Activated CD4-positive, alpha-beta T cell treated with anti-CD3 and anti-CD28 coated beads for 48 hours (primary cell): ENCODE measurements at regions not wholly inside any gene's neighbourhood (a gene's known extent, or its start where the extent isn't known, plus 50 kb on each side); places are given as distances from the start of the nearest gene placed in this dataset.

ENCODE experiments used
- DNase-seq: peaks from one replicate; pipeline ENCODE4 v3.0.0-alpha.2; 2020

- DNase-seq, result no peak
These were observed 867.7 kb upstream of the AGA start for GRCh38 chr4:178309890-178310289.

GRCh38 chr4:178311997-178312396 is 869.8 kb upstream of the AGA start:
- no peak for DNase-seq

DNA sequence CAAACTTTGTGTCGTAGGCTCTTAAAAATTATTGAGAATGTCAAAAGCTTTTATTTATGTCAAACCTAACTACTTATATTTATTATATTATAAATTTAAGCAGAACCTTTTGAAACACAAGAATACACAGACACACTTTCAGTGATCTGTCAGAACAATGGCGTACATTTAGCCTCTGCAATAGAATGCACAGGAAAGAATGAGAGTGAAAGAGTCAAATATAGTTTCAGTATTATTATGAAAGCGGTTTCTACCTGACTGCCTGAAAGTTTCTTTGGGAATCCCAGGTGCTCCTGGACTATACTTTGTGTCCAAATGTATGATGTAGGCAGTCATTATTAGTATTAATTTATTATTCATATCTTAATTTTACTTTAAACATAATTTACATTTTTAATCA is 872.0 kb upstream of the AGA start:
- DNase-seq, result no peak

GRCh38 chr4:178316211-178316610 is 874.0 kb upstream of the AGA start:
- no peak for DNase-seq

GRCh38 chr4:178320003-178320402 is 877.8 kb upstream of the AGA start:
- no peak for DNase-seq

DNA sequence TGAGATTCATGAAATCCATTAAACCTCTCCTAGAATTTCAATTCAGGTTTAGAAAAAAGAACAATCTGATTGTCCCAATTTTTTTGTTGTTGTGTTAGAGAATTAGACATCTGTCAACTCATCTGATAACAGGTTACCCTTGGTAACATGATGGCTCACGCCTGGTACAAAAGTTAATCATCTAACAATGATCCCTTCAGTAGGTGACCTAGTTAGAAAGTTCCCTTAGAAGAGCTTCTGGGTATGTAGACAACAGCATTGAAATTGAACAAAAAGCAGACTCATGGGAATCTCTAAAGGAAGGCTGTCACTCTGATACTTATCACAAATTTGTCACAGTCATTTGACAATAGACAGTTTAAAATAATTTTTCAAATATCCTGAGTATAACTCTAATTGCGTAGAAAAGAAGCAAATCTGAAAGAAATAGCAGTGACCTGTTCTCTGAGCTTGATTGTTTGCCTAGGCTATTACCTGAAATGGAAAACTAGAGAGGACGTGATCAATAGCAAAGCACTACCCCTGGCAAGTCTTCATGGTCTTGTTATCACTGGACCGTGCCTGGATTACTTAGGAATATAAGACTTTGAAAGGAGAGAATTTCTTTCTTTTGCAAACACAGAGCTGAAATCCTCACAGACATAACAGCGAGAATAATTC is 880.4 kb upstream of the AGA start:
- no peak for DNase-seq

- DNase-seq, result no peak
These were observed 887.1 kb upstream of the AGA start for GRCh38 chr4:178329226-178329872.

- no peak for DNase-seq
These were observed 891.1 kb upstream of the AGA start for GRCh38 chr4:178333355-178333754.

GRCh38 chr4:178339769-178340168 is 897.5 kb upstream of the AGA start:
- DNase-seq, result no peak

DNA sequence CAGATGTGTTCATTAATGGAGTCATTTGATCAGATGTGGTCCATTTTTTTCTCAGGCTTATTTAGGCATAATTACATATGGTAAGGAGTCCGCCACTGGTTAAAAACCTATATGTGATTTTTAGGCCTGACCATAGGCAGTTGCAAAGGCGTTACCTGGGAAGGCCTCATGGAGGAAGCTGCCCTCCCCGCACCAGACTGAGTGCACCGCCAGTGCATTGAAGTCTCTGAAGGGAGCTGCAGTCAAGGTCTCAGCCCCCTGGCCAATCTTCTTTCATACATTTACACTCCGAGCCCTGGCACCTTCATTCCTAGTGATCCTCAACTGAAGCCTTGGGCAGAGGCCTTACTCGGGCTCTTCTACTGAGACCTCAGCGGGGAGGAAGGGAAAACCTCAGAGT is 898.2 kb upstream of the AGA start:
- DNase-seq, result no peak

DNA sequence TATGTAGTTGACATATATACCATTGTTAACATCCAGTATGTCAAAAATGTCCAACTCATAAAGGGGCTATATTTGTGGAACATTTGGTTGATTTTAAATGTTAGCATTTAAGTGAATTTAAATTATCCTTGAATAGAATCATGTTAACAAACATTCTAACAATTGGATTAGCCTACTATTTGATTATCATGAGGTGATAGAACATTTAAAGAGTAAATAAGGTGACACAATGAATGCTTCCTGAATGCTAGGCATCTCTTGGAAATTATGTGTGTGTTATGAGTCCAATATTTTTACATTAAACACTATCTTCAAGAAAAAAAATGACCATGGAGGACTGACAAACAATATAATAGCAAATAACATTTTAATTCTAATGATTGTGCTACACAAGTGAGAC is 901.9 kb upstream of the AGA start:
- DNase-seq, result no peak

DNA sequence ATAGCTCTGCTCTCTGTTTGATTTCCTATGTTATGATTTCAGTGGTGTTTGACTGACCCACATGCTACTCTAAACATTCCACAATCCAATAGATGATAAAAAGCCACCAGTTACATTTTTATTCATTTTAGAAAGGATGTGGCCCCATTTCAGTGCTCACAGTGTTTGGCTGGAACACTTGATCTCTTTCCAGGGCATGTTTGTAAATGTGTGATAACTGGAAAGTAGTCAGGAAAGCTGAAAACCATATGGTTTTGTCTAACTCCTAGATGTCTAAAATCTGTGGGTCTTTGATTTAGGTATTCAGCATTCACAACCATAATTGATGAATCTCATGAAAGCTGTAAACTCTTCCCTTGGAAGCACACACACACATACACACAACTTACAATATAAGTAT is 904.9 kb upstream of the AGA start:
- DNase-seq, result no peak

DNA sequence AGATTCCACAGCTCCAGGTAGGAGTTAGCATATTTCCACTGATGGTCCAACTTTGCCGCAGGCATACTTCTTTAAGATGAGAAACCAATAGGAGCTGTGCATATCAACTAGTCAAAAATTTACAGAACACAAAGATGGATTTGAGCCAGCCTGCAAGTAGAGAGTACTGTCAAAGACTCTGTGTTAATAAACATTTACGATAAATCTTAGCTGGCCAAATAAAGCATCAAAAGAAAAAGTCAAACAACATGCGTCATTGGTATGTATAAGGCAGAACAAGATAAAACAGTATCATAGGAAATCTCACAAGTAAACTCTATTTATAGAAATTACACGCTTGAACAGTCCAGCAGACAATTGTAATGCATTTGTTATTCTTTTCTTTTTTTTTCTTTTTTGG is 907.4 kb upstream of the AGA start:
- no peak for DNase-seq

GRCh38 chr4:178351185-178351584 is 908.9 kb upstream of the AGA start:
- no peak for DNase-seq

GRCh38 chr4:178356725-178357124 is 914.5 kb upstream of the AGA start:
- DNase-seq, result no peak

DNA sequence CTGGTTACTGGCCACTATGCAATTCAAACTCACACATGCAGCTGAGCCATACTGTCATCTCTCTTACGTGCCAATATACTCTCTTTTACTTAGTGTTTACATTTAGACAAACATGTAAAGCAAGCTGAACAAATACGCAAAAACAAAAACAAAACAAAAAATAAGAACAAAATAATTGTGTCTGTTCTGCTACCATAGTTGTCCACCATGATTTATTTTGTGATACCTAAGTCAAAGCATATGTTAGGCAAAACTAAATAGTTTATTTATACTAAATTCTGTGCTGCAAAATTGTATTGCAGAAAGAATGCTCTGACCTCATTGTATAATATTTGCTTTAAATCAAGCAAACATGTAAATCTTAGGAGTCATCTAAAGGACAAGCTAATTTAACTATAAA is 943.2 kb upstream of the AGA start:
- no peak for DNase-seq

DNA sequence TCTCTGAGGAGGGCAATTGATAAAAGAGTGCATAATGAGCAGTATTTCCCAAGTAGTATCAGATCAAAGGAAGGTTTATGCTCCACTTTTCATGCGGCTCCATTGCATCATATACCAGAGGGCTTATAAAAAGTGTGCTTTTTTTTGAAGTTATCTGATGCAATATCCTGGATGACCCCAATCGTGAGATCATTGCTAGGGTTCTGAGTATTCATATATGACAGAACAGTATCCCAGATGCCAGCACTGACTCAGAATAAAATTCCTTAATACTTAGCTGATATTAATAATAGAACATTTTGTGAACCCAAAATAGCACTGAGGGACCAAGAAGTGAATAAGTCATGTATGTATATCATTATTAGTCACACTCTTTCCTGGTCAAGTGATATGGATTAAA is 945.5 kb upstream of the AGA start:
- no peak for DNase-seq

- no peak for DNase-seq
These were observed 953.6 kb upstream of the AGA start for GRCh38 chr4:178395798-178396197.

- no peak for DNase-seq
These were observed 970.2 kb upstream of the AGA start for GRCh38 chr4:178412455-178412854.

- no peak for DNase-seq
These were observed 971.8 kb upstream of the AGA start for GRCh38 chr4:178414042-178414441.

- no peak for DNase-seq
These were observed 972.7 kb upstream of the AGA start for GRCh38 chr4:178414881-178415446.

GRCh38 chr4:178415925-178416324 is 973.7 kb upstream of the AGA start:
- DNase-seq, result no peak

- DNase-seq, result no peak
These were observed 981.1 kb upstream of the AGA start for GRCh38 chr4:178423366-178423765.

DNA sequence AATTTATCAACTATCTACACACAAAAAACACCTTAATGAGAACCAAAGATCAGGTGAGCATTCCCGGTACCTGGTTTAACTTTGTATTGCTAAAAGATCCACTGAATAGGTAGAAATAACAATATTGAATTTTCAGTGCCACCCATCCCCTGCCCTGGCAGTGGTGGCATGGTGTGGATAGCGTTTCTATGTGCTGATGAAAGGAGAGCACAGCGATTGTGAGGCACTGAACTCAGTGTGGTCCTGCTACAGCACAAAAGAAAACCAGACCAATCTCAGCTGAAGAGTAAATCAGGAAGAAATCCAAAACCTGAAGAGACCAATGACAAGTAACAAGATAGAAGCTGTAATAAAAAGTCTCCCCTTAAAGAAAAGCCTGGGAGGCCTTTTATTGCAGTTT is 984.6 kb upstream of the AGA start:
- no peak for DNase-seq

DNA sequence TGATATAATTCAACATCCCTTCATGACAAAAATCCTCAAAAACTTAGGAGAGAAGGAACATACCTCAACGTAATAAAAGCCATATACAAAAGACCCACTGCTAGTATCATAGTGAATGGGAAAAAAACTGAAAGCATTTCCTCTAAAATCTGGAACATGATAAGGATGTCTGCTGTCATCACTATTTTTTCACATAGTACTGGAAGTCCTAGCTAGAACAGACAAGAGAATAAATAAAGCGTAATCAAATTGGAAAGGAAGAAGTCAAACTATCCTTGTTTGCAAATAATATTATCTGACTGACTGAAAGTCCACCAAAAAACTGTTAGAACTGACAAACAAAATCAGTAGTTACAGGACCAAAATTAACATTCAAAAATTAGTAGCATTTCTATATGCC is 985.4 kb upstream of the AGA start:
- no peak for DNase-seq
